Muscle layer of colon (tissue), 2 donors: ENCODE measurements at regions not wholly inside any gene's neighbourhood (a gene's known extent, or its start where the extent isn't known, plus 50 kb on each side); places are given as distances from the start of the nearest gene placed in this dataset.

ENCODE experiments used
- H3K27ac ChIP-seq: one replicate; pipeline ENCODE4 v1.7.0; 2013; ENCODE audit warnings: low read depth, mild to moderate bottlenecking, low read length, moderate library complexity
- H3K27me3 ChIP-seq, 2 donors: one replicate each; pipeline ENCODE4 v1.7.0; 2013; ENCODE audit warnings: low read length in 2 of 2, mild to moderate bottlenecking in 2 of 2; ENCODE audit not compliant: insufficient read depth in 2 of 2, control insufficient read depth in 1 of 2
- H3K36me3 ChIP-seq: one replicate; pipeline ENCODE4 v1.7.0; 2013; ENCODE audit warnings: mild to moderate bottlenecking, low read length; ENCODE audit not compliant: insufficient read depth
- H3K4me1 ChIP-seq: one replicate; pipeline ENCODE4 v1.7.0; 2013; ENCODE audit warnings: mild to moderate bottlenecking, low read length; ENCODE audit not compliant: insufficient read depth
- H3K4me3 ChIP-seq, 2 donors: one replicate each; pipeline ENCODE4 v1.7.0; 2013; ENCODE audit warnings: low read length in 2 of 2, low read depth in 1 of 2, mild to moderate bottlenecking in 1 of 2, moderate library complexity in 1 of 2
- H3K9ac ChIP-seq: one replicate; pipeline ENCODE4 v1.7.0; 2013; ENCODE audit warnings: low read length
- H3K9me3 ChIP-seq: one replicate; pipeline ENCODE4 v1.7.0; 2013; ENCODE audit warnings: mild to moderate bottlenecking, low read length
- donor health status: abdominal sarcoma.
- donor health status: Adenocarcinoma of cecum.

DNA sequence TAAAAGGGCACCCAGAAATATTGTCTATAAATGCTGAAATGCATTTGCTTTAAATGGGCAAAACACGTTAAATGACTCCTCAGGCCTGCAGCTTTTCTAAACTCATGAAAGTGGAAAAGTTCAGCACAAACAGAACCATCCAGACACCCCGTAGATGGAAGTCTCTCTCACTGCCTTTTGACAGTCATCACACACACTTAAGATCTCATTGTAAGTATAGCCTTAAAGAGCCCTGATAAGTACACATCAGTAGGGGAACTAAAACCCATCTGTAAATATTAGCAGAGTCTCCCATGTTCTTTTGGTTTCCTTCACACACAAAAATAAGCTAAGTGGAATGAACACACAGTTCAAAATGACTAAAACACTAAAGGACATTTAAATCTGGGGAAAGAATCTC, 166.7 kb downstream of the LTN1 start:
- H3K36me3 ChIP-seq: no peaks in the 10 kb centered on the region
- no peaks in the 10 kb centered on the region for H3K27me3 ChIP-seq
- H3K9me3 ChIP-seq: no peaks in the 10 kb centered on the region
- H3K9ac ChIP-seq: no peak overlapping the region
- no peak overlapping the region for H3K27ac ChIP-seq
- H3K4me1 ChIP-seq: peaks cover 18% of the 10 kb centered on the region
- no peak overlapping the region for H3K4me3 ChIP-seq

DNA sequence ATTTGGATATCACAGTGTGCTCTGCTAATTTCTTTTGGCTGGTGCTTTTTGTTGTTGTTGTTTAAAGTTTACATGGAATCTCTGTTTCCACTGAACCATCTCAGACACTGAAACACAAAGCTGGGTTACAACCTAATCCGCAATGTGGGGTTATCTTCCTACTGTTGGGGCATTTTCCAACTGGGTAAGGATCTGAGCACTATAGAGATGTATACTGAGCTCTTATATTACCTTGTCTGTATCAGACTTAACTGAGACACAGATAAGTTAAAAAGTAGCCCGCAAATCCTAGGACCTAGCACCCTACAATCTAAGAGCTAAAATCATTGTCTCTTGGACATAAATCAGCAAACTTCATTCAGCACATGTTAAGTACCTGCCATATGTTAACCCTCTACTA, 169.2 kb downstream of the LTN1 start:
- peaks cover 18% of the 10 kb centered on the region for H3K4me1 ChIP-seq

DNA sequence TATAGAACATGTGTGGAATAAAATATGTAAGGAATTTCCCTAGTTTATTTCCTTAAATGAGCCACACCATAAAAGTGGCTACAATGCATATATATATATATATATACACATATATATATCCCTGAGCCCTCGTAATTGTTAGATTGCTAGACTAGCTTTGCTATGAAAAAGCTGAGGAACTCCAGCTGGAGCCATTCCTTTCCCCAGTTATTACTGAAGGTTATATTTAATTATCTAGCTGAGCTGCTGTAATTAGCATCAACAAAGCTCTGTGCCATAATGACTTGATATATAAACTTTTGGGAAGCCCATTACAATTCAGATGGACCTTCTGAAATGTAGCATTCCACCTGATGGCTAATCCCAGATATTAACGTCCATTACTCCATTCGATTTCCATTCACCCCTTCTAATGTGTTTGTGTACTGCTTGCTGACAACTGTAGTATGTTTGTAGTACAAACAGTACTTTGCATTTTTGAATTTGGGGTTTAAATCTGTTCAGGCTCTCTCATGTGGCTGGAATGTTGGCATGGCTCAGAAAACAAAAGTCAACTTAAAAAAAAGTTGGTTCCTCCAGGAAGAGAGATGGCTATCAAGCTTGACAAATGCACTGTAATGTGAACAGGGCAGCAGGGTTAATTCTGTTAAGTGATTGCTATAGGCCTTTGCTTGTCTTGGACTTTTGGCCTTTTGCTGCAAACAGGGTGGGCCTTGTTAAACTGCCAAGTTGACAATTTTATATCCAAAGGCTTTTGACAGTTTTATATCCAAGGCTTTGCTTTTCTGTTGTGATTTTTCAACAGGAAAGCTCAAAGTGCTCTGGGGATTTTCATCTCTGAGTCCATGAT, 170.0 kb downstream of the LTN1 start:
- H3K36me3 ChIP-seq: no peaks in the 10 kb centered on the region
- no peak overlapping the region for H3K27ac ChIP-seq
- no peaks in the 10 kb centered on the region for H3K9me3 ChIP-seq
- no peak overlapping the region for H3K4me3 ChIP-seq
- no peak overlapping the region for H3K9ac ChIP-seq
- peaks cover 18% of the 10 kb centered on the region for H3K4me1 ChIP-seq
- no peaks in the 10 kb centered on the region for H3K27me3 ChIP-seq

More for the DNA sequence above, 169.2 kb downstream of the LTN1 start:
- Histone ChIP-seq H3K4me3 (no peak overlapping the region), H3K9me3 (no peaks in the 10 kb centered on the region), H3K9ac (no peak overlapping the region), H3K27ac (no peak overlapping the region), H3K36me3 (no peaks in the 10 kb centered on the region), H3K27me3 (no peaks in the 10 kb centered on the region)

GRCh38 chr21:28822123-28822399, 170.6 kb downstream of the LTN1 start:
- Histone ChIP-seq H3K27ac (no peak overlapping the region), H3K36me3 (no peaks in the 10 kb centered on the region), H3K9me3 (no peaks in the 10 kb centered on the region), H3K4me3 (no peak overlapping the region), H3K4me1 (peaks cover 18% of the 10 kb centered on the region), H3K27me3 (no peaks in the 10 kb centered on the region), H3K9ac (no peak overlapping the region)

DNA sequence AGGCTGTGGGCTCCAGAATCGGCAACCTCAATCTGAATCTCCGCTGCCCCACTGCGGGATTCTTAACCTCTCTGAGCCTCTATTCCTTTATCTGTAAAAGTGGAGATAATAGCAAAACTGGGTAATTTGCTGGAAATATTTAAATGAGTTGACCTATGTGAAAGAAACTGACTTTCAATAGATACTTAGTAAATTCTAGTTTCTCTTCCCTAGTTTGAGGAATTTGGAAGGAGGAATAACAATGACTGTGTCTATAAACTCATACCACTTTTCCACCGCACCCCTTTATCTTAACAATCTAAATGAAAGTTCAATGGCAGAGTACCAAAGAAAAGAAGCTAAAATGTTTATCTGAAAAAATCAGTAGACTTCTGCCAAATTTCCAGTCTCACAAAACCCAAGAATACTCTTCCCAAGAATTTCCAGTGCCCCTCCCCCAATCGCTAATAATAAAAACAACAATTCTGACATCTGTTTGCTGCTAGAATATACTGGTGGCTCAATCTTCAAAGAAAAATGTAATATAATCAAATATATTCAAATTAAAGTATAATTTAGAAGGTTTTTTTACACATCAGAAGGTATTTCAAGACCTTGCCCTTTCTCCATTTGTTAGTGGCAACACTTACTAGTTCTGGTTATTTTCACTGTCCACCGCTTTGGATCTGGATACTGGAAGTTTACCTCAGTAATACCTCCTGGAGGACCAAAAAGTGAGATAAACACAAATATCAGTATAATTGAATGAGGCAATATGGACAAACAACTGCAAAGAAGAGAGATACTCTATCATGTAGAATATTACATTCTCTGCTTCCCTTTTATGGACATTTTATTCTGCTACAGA, 171.2 kb downstream of the LTN1 start:
- H3K27ac ChIP-seq: no peak overlapping the region

DNA sequence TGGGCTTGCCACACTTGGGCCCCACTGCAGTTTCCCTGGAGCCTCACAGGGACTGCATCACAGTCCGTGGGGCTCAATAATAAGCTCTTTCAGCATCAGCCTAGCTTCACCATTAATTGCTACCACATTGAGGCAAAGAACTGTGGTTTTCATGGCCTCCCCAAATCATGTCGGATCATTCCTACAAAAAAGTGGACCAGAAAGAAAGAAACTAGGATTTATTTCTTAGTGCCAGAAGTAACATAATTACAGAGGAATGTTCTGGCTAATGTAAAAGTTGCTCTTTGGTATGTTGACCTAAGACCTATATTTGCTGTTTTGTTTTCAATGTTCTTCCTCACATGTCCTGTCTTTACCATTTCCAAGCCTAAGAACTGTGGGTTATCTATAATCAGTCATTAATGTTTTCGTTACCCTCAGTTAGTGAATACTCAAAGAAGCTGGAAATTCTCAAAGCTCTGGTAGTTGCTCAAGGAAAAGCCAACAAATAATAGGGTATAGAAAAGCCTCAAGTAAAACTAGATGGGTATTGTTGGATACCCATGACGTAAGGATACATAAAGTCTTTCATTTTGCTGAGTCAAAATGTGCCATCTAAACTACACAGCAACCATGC, 173.9 kb downstream of the LTN1 start:
- Histone ChIP-seq H3K27ac (no peak overlapping the region), H3K9me3 (no peaks in the 10 kb centered on the region), H3K9ac (no peak overlapping the region)

More for the DNA sequence above, 171.2 kb downstream of the LTN1 start:
- Histone ChIP-seq H3K27me3 (no peaks in the 10 kb centered on the region), H3K9ac (no peak overlapping the region), H3K4me1 (peaks cover 18% of the 10 kb centered on the region), H3K36me3 (no peaks in the 10 kb centered on the region), H3K9me3 (no peaks in the 10 kb centered on the region), H3K4me3 (no peak overlapping the region)

GRCh38 chr21:28817871-28818270, 174.8 kb downstream of the LTN1 start:
- Histone ChIP-seq H3K9ac (no peak overlapping the region), H3K4me1 (peaks cover 7% of the 10 kb centered on the region), H3K9me3 (no peaks in the 10 kb centered on the region), H3K36me3 (no peaks in the 10 kb centered on the region), H3K27me3 (no peaks in the 10 kb centered on the region), H3K4me3 (no peak overlapping the region), H3K27ac (no peak overlapping the region)

More for the DNA sequence above, 173.9 kb downstream of the LTN1 start:
- H3K4me3 ChIP-seq: no peak overlapping the region
- H3K4me1 ChIP-seq: peaks cover 16% of the 10 kb centered on the region
- H3K36me3 ChIP-seq: no peaks in the 10 kb centered on the region
- H3K27me3 ChIP-seq: no peaks in the 10 kb centered on the region

DNA sequence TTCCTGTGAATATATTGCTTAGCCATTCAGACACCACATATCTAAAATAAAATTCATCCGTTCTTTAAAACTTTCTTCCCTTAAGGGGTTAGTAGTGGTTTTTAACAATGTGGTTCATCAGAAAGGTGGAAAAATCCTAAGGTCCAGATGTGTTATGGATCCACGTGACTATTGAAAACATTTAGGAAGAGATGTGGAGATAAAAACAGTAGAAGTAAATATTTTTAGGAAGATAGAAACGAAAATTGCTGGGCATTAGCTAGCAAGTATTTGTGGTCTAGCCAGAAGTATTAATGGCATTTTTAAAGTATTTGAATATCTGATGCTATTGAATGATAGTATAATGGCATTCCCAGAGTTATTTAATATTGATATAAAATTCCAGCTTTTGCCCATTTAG, 180.8 kb downstream of the LTN1 start:
- Histone ChIP-seq H3K9ac (no peak overlapping the region), H3K9me3 (no peaks in the 10 kb centered on the region), H3K4me3 (no peak overlapping the region), H3K27ac (no peak overlapping the region), H3K4me1 (no peaks in the 10 kb centered on the region), H3K36me3 (no peaks in the 10 kb centered on the region), H3K27me3 (no peaks in the 10 kb centered on the region)

DNA sequence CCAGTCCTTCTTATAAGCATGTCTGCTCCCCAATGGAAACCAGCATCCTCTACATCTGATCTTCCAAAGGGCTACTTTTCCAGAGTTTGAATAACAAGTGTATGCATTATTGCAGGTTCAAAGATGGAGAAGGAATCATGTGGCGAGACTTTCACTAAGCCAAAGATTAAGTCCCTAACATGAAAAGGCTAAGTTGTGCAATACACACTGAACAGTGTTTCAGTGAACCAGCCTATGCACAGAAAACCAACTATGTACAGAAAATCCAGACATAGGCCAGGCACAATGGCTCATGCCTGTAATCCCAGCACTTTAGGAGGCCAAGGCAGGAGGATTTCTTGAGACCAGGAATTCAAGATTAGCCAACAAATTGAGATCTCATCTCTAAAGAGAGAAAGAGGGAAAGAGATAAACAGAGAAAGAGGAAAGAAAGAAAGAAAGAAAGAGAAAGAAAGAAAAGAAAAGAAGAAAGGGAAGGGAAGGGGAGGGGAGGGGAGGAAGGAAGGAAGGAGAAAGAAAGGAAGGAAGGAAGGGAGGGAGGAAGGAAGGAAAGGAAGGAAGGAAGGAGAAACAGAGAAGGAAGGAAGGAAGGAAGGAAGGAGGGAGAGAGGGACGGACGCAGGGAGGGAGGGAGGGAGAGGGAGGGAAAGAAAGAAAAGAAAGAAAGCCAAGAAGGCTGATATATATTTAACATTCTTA, 181.7 kb downstream of the LTN1 start:
- Histone ChIP-seq H3K9ac (no peak overlapping the region), H3K9me3 (no peaks in the 10 kb centered on the region), H3K36me3 (no peaks in the 10 kb centered on the region), H3K27ac (no peak overlapping the region), H3K4me3 (no peak overlapping the region), H3K4me1 (no peaks in the 10 kb centered on the region), H3K27me3 (no peaks in the 10 kb centered on the region)

DNA sequence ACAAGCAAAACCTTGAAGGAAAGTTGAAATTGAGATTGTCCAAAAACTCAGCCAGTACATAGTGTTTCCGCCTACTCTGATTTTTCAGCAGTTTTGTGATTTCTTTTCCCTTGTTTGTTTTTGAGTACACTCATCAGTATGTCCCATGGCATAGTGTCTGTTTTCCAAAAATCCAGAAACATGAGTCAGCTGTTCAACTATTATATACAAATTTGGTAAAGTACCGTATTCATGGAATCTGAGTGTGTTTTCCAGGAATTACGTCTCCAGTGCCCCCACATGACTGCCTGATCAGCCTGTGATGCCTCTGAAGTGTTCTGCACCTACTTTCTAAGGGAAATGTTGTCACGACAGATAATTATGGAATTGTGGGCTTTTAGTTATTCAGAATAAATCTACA, 186.8 kb downstream of the LTN1 start:
- Histone ChIP-seq H3K9me3 (no peaks in the 10 kb centered on the region), H3K27ac (no peak overlapping the region), H3K4me1 (no peaks in the 10 kb centered on the region)

GRCh38 chr21:28804089-28804670, 188.5 kb downstream of the LTN1 start:
- no peaks in the 10 kb centered on the region for H3K4me1 ChIP-seq
- no peak overlapping the region for H3K4me3 ChIP-seq
- no peaks in the 10 kb centered on the region for H3K36me3 ChIP-seq
- no peaks in the 10 kb centered on the region for H3K9me3 ChIP-seq
- H3K9ac ChIP-seq: no peak overlapping the region
- no peaks in the 10 kb centered on the region for H3K27me3 ChIP-seq
- H3K27ac ChIP-seq: no peak overlapping the region

More for the DNA sequence above, 186.8 kb downstream of the LTN1 start:
- Histone ChIP-seq H3K9ac (no peak overlapping the region), H3K27me3 (no peaks in the 10 kb centered on the region), H3K4me3 (no peak overlapping the region), H3K36me3 (no peaks in the 10 kb centered on the region)
